ENCODE measurements at regions not wholly inside any gene's neighbourhood (a gene's known extent, or its start where the extent isn't known, plus 50 kb on each side); places are given as distances from the start of the nearest gene placed in this dataset.

- no peak overlapping the region for H2AFZ ChIP-seq (ENCODE audit: insufficient read depth, low read depth, low read length, poor library complexity, severe bottlenecking)
- H3K27ac ChIP-seq (ENCODE audit: low read depth in 1 of 2, low read length in 2 of 2) = no peak overlapping the region
- no peaks in the 10 kb centered on the region for H3K36me3 ChIP-seq (replicated peaks in 1 of 2; ENCODE audit: control insufficient read depth in 1 of 2, insufficient read depth in 2 of 2, low read length in 2 of 2)
- Mint-ChIP-seq H3K9me3 (peaks cover 7 to 31% (median 21%) of the 10 kb centered on the region in 7 donors), H3K27ac (no peak overlapping the region), H3K36me3 (no peaks in the 10 kb centered on the region), H3K27me3 (ENCODE audit: low read depth in 3 of 3) (peaks cover 0 to 6% (median 4%) of the 10 kb centered on the region in 3 donors), H3K4me3 (no peak overlapping the region), H3K4me1 (no peaks in the 10 kb centered on the region)
- no peak for DNase-seq
- H3K4me3 ChIP-seq (replicated peaks in 1 of 3; ENCODE audit: low read depth in 2 of 3, low read length in 3 of 3) = no peak overlapping the region
- TF ChIP-seq CTCF (IDR thresholded peaks at IDR 0.05) = no peak
- H4K20me1 ChIP-seq (ENCODE audit: insufficient read depth, low read length) = no peaks in the 10 kb centered on the region
- 94% methylated on average over 25 of the region's 28 CpGs for whole genome bisulfite sequencing (ENCODE audit: insufficient coverage)
- intact Hi-C loops (cut with micrococcal nuclease) = no loop called here
- H3K4me1 ChIP-seq (ENCODE audit: control insufficient read depth in 1 of 2, insufficient read depth in 2 of 2, low read length in 2 of 2) = no peaks in the 10 kb centered on the region
- H3K4me2 ChIP-seq (replicated peaks; ENCODE audit: extremely low read depth, low read length, poor library complexity, severe bottlenecking) = no peak overlapping the region
- H3K9ac ChIP-seq (ENCODE audit: insufficient read depth, low read length, poor library complexity, severe bottlenecking) = no peak overlapping the region
- H3K27me3 ChIP-seq (ENCODE audit: control insufficient read depth in 2 of 2, insufficient read depth in 2 of 2, low read length in 2 of 2) = no peaks in the 10 kb centered on the region
- H3K9me3 ChIP-seq (replicated peaks in 1 of 2; ENCODE audit: control insufficient read depth in 1 of 2, insufficient read depth in 1 of 2, low read length in 2 of 2) = peaks cover 3 to 17% of the 10 kb centered on the region in 2 donors
- no peaks in the 10 kb centered on the region for H3K79me2 ChIP-seq (ENCODE audit: insufficient read depth, low read length)
Observed at GRCh38 chr5:68920888-68921287, 172.9 kb upstream of the SLC30A5 start.

GRCh38 chr5:68922172-68922987 lies 171.4 kb upstream of the SLC30A5 start:
- Histone ChIP-seq H3K27me3 (ENCODE audit: control insufficient read depth in 2 of 2, insufficient read depth in 2 of 2, low read length in 2 of 2) (no peaks in the 10 kb centered on the region), H4K20me1 (ENCODE audit: insufficient read depth, low read length) (no peaks in the 10 kb centered on the region), H2AFZ (ENCODE audit: insufficient read depth, low read depth, low read length, poor library complexity, severe bottlenecking) (no peak overlapping the region), H3K9me3 (replicated peaks in 1 of 2; ENCODE audit: control insufficient read depth in 1 of 2, insufficient read depth in 1 of 2, low read length in 2 of 2) (peaks cover 3 to 16% of the 10 kb centered on the region in 2 donors), H3K4me3 (replicated peaks in 1 of 3; ENCODE audit: low read depth in 2 of 3, low read length in 3 of 3) (no peak overlapping the region), H3K4me2 (replicated peaks; ENCODE audit: extremely low read depth, low read length, poor library complexity, severe bottlenecking) (no peak overlapping the region), H3K36me3 (replicated peaks in 1 of 2; ENCODE audit: control insufficient read depth in 1 of 2, insufficient read depth in 2 of 2, low read length in 2 of 2) (no peaks in the 10 kb centered on the region), H3K4me1 (ENCODE audit: control insufficient read depth in 1 of 2, insufficient read depth in 2 of 2, low read length in 2 of 2) (no peaks in the 10 kb centered on the region), H3K9ac (ENCODE audit: insufficient read depth, low read length, poor library complexity, severe bottlenecking) (no peak overlapping the region), H3K79me2 (ENCODE audit: insufficient read depth, low read length) (no peaks in the 10 kb centered on the region), H3K27ac (ENCODE audit: low read depth in 1 of 2, low read length in 2 of 2) (no peak overlapping the region)
- no peaks in the 10 kb centered on the region for H3K36me3 Mint-ChIP-seq
- intact Hi-C loops (cut with micrococcal nuclease) = no loop called here
- H3K4me3 Mint-ChIP-seq = no peak overlapping the region
- DNase-seq = no peak
- peaks cover 0 to 4% (median 4%) of the 10 kb centered on the region in 3 donors for H3K27me3 Mint-ChIP-seq (ENCODE audit: low read depth in 3 of 3)
- H3K4me1 Mint-ChIP-seq = no peaks in the 10 kb centered on the region
- TF ChIP-seq CTCF (IDR thresholded peaks at IDR 0.05) = no peak
- 20% methylated on average over 1 of the region's 3 CpGs for WGBS (ENCODE audit: insufficient coverage)
- H3K27ac Mint-ChIP-seq = no peak overlapping the region
- H3K9me3 Mint-ChIP-seq = peaks cover 3 to 29% (median 16%) of the 10 kb centered on the region in 7 donors

Measured in CD14-positive monocyte (primary cell).